ENCODE measurements at regions not wholly inside any gene's neighbourhood (a gene's known extent, or its start where the extent isn't known, plus 50 kb on each side); places are given as distances from the start of the nearest gene placed in this dataset.

GRCh38 chr9:89770531-89771174 is 165.8 kb downstream of the GADD45G start:
- no peak for DNase-seq (ENCODE audit: low spot score)

DNA sequence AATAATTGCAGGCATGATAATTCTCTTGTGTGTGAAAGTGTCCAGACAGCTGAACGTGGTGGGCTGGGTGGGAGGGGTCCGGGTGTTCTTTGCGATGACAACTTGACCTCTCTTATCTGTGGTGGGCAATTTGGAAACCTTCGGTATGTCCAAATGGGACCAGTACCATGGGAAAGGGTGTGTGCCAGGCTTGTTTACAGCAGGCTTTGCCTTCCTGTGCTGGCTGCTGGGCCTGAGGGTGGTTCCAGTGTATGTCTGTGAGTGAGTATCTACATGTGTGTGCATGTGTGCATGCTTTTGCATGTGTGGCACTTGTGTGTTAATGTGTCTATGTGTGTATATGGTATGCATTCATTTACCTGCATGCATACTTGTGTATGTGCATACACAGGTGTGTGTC is 166.4 kb downstream of the GADD45G start:
- no peak for DNase-seq (ENCODE audit: low spot score)

DNA sequence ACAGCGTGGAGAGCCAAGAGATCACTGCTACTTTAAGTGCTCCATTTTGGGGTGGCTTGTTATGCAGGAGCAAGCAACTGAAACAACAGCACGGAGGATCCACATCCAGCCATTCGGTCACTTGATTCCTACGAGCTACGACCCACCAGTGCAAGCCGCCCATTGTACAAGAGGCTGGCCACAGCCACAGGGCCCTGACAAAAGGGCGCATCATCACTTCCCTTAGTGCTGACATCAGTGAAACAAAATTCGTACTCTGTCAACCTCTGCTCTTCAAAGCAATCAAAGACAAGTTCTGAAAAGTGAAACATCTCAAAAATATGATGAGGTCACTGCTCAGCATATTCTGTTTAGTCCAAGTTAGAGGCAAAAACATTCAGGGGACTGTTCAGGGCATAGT is 168.4 kb downstream of the GADD45G start:
- no peak for DNase-seq (ENCODE audit: low spot score)

DNA sequence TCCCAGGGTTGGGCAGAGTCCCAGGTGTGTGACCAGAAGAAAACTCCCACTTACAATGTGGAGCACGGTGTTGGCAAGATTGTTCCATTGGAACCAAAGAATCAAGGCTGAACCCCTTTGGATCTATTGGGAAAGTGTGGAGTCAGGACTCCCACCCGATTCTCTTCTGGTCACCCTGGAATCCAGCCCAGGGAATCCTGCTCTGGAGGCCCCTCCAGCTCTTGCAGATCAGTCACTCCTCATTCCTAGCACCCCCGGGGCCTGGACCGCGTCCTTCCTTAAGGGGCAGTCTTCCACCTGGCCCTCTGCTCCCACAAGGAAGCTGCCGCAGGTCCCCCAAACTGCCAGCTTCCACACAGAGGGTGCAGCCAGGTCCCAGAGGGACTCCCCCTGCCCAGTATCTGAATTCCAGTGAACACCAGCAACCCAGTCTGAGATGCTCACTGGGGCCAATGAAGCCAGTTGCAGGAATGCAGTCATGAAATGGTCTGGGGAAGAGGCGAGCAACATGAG is 170.1 kb downstream of the GADD45G start:
- DNase-seq (ENCODE audit: low spot score), result no peak

- no peak for DNase-seq (ENCODE audit: low spot score)
These were observed 170.8 kb downstream of the GADD45G start for GRCh38 chr9:89775641-89776040.

GRCh38 chr9:89776795-89777525 is 172.1 kb downstream of the GADD45G start:
- no peak for DNase-seq (ENCODE audit: low spot score)

DNA sequence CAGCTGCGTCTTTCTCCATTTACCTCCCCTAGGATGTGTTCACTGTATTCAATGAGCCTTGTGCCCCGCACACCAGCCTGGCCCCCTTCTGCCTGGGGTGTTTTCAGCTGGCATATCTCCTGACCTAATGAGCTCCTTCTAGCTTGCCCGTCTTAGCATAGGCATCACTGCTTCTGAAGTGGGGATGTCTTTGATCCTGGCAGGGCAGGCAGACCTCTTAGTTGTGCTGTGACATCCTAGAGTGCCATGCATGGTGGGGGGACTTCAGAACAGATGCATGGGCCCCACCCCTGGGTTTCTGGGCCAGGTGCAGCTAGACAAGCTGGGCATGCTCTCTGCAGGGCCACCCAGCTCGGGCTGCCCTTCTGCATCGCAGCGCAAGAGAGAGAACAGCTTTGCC is 172.7 kb downstream of the GADD45G start:
- DNase-seq (ENCODE audit: low spot score), result no peak

DNA sequence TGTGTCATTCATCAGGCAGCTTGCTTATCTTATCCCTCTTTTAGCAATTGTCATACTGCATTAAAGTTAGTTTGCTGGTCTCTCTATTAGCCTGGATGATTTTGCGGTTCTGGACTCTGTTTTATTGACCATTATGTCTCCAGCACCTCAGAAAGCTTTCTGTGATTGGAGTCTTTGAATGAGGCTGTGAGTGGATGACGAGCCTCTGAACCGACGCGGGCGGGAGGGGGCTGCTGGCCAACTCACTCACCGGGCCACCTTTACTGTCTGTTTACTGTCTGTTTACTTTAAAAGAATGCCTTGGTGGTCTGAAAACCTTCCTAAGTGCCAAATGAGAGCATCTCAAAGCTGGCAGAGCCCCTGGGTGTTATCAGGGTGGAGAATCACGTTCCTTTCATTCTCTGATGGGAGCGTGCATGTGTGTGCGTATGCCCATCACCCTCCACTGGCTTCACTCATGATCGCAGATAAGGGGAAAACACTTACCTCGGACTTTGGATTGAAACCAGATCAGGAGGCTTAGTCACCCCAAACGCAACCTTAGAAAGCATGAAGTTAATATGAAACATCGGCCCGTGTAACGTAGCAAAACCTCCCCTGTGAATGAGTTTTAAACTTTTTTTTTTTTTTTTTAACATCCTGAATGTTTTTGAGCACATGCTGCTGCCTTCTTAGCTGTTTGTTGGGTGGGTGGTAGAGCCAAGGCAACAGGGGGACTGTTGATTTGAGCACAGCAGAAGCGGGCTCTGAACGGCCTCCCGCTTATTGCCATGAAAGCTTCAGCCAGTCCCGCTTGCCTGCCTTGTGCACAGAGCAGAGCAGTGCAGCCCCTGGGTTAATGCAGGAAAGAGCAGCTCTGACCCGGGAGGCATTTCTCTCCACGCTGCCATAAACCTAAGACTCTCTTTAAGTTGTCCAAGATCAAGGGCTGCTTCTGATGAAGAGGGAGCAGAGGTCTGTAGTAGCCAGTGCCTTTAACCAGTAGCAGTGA is 173.6 kb downstream of the GADD45G start:
- DNase-seq (ENCODE audit: low spot score), result no peak

- no peak for DNase-seq (ENCODE audit: low spot score)
These were observed 174.8 kb downstream of the GADD45G start for GRCh38 chr9:89779405-89780203.

DNA sequence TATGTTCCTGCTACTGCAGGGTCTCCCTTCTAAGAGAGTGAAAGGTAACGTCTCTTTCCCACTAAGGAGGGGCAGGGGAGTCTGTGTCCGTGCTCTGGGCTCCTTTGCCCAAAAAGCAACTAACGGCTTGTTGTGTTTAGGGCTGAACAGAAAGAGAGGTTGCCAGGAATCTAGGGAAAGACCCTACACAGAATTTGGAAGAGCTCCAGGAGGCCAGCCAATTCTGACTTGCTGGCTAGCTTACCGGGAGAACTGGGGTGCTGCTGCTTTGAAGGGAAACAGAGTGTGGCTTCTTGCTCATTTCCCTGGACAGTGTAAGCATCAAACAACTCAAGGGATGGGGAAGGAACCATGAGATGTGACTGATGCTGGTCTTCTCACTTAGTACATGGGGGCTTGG is 176.1 kb downstream of the GADD45G start:
- no peak for DNase-seq (ENCODE audit: low spot score)

GRCh38 chr9:89781838-89782540 is 177.2 kb downstream of the GADD45G start:
- no peak for DNase-seq (ENCODE audit: low spot score)

DNA sequence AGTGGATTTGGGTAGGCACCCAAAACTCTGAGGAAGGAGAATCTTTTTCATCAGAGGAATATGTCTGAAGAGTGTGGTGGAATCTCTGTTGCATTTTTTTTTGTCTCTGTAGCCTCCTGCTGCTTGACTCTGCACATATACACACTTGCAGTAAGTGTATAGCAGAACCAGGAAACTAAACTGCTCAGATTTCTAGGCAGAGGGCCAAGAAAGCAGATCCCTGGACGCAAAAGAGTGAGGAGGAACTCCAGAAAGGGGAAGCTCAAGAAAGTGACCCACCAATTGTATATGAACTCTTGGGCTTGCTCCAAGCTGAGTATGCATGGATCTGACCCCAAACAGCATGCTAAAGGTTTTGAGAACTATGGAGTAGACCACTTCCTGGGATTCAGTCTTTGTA is 181.8 kb downstream of the GADD45G start:
- no peak for DNase-seq (ENCODE audit: low spot score)

GRCh38 chr9:89787595-89787994 is 182.8 kb downstream of the GADD45G start:
- no peak for DNase-seq (ENCODE audit: low spot score)

DNA sequence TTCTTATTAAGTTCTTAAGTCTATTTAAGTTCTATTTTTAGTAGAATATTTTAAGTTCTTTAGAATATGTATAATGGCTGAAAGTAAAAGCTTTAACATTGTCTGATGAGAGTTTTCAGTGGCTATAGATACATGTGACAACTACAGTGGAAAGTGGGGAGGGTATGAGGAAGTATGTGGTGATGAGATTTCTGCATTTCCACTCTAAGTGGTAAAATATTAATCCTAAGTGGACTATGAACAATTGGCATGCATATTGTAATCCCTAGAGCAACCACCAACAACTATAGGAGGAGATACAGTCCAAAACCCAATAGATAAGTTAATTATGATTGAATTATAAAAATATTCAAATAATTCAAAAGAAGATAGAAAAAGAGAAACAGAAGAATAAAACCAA is 183.6 kb downstream of the GADD45G start:
- DNase-seq (ENCODE audit: low spot score), result no peak

- DNase-seq (ENCODE audit: low spot score), result no peak
These were observed 185.2 kb downstream of the GADD45G start for GRCh38 chr9:89789922-89790510.

DNA sequence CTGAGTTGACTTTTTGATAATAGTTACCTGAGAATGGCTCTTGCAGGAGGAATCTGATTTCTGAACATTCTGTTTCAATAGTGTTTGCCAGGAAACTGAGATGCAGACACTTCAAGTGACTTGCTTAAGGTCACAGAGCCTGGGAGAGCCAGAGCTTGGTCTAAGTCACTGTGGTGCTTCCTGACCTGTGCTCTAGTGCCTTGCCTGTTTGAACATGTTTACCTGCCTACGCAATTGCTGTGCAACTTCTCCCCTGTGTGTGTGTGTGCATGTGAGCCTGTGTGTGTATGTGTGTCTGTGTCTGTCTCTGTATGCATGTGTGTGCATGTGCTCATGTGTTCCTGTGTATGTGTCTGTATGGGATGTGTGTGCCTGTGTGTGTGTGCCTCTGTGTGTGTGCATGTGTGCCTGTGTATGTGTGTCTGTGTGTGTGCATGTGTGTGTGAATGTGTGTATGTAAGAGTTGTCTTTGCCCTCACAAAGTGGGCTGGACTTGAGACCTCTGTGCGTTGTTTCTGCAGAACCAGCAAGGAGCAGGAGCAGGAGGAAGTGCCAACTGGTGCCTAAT is 185.8 kb downstream of the GADD45G start:
- DNase-seq (ENCODE audit: low spot score), result no peak

DNA sequence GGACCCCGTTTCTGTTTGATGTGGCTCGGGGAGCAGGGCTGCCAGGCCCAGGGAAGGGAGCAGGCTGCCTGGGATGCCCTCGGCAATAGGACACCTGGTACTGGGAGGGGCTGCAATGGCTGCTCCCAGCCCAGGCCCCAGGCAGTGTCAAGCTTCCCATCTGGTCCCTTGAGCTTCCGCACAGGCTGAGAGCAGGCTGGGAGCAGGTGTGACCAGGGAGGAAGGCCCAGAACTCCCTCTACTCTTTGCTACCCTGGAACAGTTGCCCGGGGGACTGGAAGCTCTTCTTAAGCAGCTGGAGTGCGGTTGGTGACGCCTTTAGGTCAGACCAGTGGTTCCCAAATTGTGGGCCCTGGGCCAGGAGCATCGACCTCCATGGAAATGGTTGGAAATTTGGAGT is 186.9 kb downstream of the GADD45G start:
- no peak for DNase-seq (ENCODE audit: low spot score)

- DNase-seq (ENCODE audit: low spot score), result no peak
These were observed 187.6 kb downstream of the GADD45G start for GRCh38 chr9:89792189-89793123.

DNA sequence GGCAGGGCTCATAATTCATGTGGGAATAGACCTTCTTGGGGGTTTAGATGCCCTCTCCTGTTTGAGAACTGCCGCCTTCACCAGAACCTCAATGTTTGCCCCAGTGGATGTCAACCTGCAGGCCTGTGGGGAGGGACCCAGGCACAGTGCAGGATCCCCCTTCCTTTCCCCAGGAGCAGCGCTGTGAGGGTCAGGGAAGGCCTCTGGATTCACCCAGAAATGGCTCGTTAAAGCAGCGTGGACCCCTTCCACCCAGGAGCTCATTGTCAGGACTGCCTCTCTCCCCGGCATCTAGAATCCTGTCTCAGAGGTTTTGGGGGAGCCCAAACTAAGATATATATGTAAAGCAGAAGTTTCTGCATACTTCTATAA is 188.3 kb downstream of the GADD45G start:
- no peak for DNase-seq (ENCODE audit: low spot score)
